ENCODE measurements at regions not wholly inside any gene's neighbourhood (a gene's known extent, or its start where the extent isn't known, plus 50 kb on each side); places are given as distances from the start of the nearest gene placed in this dataset.
"Not testable (repeated sequence)": the region's sequence is repeated elsewhere in the genome, so short reads cannot be mapped to it uniquely, and the experiment has no call there.

DNA sequence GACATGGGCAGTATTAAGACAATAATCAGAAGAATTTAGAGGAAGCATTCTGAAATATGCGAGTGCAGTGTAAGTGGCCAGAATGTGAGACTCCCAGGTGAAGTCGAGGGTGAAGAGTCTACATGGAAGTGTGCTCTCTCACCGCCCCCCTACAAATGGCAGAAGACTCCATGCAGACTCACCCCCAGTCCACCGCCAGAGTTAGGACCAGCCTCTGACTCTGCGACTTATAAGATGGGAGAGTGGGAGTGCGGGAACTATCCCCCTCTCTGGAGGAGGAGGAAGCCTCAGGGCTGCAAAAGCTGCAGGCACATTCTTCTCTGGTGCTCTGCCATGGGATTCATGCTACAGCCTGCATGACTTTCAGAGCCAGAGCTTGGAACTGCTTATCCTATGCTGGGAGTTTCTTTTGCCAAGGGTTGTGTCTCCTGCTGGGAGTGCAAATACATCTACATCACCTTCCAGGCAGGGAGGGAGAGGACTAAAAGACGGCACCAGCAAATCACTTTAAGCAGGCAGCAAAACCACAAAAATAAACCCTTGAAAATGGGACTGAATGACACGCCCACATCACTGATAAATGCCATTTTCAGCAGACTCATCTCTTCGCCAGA, 206.7 kb upstream of the SULF2 start:
- DNase-seq = no peak

DNA sequence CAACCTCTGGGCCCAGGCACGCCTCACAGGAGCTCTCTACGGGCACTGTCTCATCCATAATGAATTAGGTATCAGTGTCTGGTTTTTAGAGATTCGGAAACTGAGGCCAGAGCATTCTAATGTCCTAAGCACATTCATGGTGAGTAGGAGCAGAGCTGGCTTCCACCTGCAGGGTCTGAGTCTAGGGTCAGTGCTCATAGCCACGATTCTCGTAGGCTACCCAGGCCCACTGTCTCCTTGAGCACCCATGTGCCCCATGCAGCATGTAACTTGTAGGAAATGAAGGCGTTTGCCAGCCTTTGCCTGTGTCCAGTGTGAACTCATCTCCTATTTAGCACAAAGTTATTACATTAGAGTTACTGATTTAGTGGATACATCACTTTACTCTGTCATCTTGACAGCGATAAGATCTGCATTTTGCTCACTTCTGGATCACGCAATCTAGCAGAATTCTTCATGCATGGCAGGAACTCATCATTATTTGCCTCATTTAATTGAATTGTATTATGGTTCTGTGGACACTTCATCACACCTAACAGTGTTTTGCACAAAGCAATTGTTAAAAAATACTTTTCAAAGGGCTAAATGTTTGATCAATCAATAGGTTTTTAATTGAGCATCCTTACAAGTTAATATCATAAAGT, 205.3 kb upstream of the SULF2 start:
- no peak for DNase-seq

DNA sequence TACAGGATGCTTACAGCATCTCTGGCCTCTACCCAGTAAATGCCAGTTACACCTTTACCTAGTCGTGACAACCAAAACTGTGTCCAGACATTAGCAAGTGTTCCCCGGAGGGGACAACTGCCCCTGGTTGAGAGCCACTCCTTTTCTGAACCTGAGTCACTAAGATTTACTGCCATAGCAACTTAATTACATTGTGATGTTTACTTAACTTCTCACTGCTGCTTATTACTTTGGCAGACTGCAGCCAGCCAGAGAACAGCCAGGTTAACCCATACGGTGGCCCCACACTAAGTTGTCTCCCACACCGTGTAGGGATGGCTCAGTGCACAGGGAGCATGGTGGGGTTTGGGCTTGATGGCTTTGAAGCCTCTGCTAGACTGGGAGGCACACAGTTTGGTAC, 204.7 kb upstream of the SULF2 start:
- no peak for DNase-seq

DNA sequence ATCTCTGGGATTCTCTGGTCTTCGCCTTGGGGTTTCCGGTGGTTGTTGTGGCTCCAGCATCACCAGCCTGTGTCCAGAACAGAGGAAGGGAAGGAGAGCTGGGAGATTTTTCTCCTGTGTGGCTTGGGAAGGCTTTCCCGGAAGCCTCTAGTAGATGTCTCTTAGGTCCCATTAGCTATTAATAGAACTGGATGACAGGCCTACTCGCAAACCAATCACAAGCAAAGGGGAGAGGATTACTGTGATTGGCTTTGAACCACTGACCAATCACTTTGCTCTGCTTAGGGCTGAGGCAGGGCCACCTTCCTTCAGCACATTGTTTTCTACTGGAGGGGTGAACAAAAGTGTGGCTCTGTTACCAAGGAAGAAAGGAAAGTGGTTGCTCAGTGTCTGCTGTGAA, 203.4 kb upstream of the SULF2 start:
- no peak for DNase-seq

DNA sequence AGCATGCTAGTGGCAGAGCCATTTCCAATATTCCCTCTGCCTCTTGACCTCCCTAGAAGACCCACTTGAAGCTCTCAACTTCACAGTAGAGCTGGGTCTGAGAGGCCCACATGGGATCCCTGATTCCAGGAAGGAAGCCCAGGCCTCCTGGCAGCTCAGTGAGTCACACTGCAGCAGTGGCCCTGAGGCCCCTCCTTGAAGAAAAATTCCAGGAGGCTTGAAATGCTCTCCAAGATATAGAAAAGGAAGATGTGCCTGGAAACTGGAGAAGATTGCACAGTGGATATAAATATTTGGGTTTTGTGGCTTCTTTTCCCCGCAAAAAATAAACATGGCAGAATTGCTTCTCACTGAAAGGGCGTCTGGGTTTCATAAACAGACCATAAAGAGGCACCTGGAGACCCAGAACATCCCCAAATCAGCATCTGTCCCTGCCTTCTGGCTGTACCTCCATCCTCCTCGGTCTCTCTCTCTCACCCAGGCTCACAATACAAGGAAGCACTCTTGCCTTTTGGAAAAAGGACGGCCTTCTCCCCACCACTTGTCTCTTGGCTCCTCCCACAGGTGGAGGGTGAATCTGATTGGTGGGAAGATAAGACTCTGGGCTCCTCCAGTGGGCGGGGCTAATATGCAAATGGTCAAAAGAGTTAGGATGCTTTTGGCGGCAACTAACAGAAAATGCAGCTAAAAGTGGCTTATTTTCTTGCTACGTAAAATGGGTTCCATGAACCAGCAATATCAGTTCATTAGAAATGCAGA, 200.0 kb upstream of the SULF2 start:
- DNase-seq = no peak

DNA sequence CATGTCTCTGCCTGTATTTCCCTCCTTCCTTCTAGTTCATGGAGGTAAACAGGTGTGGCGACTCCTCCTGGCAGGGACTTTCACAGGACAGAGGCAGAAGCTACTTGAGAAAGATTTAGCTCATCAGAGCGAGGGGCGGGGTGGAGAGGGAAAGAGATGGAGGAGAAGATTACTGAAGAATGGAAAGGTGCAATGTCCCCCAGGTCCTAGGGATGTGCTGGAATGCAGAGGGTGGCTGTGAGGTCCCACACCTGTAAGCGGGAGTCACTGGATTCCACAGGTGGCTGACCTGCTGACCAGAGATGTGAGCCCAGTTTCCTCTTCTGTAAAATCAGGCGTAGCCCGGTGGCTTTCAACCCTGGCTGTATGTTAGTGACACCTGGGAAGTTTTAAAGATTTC, 199.2 kb upstream of the SULF2 start:
- no peak for DNase-seq

DNA sequence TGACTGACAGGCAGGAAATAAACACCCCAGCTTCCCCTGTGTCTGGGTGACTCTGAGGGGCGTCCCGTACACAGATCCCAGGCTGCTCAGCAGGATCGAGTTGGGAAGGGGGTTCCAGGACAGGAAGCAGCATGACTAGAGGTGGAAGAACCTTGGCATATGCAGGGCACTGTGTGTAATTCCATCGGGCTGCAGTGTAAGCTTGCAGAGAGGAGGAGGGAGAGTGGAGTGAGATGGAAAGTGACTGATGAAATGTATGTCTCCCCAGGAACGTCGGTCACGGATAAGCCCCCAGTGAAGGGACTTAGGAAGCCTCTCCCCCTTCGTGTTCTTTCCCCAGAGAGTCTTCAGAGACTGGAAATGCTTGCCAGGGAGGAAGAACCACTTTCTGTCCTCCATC, 198.4 kb upstream of the SULF2 start:
- DNase-seq = not testable (repeated sequence)

DNA sequence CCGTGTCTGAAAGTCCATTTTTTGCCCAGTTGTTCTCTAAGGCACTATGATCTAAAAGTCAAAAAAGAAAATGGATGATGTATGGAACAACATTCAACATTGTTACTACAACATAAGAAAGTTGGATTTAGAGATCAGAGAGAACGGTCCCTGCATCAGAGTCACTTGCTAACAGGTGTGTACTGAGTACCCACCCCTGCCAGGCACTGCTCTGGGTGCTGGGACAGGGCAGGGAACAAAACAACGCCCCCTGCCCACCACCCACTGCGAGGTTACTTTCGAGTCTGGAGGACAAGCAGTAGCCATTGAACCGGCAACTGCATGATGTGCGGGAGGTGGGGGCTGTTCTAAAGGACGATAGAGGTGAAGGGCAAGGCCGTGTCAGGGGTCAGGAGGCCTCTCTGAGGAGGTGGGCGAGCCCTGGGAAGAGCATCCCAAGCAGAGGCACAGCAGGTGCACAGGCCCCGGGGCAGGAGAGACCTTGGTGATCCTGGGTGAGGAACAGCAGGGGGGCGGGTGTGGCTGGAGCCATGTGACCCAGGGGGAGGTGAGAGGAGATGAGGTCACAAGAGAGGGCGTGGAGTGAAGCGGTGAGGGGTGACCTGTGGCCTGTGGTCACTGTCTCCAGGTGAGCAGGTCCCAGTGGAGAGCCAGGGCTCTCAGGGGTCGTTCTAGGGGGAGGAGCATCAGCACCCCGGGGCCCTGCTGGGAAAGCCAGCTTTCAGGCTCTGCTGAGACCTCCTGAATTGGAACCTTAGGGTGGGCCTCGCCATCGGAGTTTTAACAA, 197.5 kb upstream of the SULF2 start:
- no peak for DNase-seq

DNA sequence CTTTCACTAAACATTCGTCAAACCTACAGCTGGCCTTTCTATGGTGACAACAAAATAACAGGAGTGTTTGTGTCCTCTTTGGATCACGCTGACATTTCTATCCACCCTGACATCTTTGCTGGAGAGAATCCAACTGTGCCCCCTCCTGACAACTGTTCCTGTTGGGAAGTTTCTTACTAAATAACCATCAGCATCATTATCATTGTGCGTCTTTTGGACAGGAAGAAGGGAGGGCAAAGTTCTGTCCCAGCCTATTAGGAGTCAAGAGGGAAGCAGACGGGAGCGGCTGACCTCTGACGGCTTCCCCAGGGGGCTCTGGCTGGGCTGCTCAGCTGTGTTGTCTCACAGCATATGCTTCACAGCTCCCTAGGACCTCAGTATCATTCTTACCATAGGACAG, 195.9 kb upstream of the SULF2 start:
- no peak for DNase-seq

DNA sequence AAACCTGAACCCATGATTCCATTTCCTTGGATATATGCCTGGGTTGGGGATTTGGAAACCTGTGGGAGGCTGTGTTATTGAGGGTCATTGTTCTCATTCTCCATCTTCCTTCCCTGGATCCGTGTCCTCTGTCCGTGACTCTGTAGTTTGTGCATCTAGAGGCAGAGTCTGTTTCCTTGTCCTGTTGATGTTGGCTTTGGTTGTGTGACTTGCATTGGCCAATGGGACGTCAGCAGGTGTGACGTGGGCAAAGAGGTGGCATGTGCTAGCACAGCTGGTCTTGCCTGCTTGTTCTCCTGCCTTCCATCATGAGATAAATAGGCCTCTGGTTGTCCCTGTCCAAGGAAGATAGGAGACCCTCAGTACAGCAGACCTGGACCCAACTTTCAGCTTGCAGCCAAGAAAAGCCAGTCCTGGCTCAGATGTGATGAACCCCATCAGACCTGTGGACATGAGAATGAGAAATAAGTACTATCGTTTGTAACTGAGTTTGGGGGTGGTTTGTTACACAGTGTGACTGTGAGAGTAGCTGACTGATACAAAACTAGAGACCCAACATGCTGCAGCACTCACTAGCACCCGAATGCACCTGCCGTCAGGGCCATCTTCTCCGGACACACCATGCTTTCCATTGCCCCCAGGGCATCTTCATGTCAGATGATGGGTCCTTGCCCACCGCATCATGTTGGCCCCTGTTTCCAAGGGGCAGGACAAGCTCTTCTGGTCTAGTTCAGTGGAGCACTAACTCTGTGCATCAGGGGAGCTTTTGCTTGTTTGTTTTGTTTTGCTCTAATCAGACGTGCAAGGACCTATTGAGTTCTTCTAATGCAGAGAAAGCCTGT, 195.3 kb upstream of the SULF2 start:
- DNase-seq = no peak

DNA sequence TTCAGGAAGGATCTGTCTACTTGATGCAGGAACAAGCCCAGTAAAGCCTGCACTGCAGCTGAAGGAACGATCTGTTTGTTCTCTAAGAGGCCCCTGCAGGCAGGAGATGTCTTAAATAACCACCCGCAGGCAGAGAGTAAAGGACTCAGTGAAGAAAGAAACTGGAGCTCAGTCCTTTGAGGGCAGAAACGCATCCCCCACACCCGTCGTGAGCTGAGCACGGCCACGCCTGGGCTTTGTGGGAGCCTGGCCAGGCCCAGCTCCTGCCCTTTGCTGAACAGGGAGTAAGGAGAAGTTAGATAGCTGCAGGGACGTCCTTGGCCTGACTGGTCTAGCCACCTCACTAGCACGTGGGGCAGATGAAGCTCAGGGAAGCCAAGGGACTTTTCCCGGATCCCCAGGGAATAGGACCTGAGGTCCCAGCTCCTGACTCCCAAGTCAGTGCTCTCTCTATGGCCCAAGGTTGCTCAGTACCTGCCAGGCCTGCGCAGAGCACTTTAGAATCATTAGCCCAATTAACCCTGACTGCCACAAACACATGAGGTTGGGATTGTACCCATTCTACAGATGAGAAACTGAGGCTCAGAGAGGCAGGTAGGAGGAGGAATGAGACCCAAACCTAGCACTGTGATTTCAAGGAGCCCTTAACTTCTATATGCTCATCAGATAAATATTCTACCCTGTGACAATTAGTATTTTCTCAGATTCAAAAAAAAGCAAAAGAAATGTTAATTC, 194.2 kb upstream of the SULF2 start:
- not testable (repeated sequence) for DNase-seq

DNA sequence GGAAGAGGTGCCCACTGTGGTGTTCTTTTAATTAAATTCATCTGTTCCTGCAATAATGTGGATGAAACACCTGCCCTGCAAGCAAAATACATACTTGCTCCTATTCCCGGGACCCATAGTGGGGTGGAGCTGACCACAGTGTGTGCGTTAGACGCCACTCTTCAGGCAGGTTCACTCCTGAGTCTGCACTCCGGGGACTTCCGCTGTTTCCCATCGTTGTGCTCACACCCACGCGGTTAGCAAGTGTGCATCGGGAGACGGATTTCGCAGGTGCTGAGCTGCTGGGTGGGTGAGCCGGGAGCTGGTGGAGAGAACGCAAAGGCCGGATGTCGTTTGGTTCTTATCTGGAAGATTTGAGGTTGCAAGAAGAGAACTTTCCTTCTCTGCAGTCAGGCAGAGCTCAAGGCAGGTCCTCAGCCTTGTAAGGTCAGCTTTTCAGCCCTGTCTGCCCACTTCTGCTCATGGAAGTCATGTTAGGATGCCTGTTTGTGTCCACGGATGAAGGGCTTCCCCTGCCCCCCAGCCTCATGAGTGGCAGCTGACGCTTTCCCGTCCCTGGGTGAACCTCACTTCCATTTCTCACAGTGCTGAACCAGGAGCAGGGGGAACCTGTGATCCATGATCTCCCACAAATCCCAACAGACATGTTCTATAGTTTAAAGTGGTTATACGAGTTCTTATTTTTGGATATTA, 193.3 kb upstream of the SULF2 start:
- DNase-seq = not testable (repeated sequence)

DNA sequence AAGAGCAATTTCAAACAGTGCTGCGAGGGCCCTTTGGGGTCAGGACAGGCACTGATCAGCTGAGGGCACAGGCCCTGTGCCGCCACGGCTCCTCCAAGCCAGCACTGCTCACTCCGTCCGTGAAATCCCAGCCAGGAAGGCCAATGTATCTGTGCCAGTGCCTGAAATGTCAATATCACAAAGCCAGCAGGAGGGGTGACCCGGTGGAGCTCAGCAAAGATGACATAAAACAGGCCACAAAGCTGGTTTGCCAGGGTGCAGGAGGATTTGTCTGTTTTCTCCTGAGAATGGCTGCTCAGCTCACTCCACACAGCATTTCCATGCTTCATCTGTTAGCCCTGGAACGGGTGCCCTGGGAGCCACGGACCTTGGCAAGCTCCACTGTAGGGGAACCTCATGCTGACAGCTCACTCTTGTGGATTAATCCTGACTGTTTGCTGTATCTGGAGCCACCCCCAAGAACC, 192.5 kb upstream of the SULF2 start:
- not testable (repeated sequence) for DNase-seq

DNA sequence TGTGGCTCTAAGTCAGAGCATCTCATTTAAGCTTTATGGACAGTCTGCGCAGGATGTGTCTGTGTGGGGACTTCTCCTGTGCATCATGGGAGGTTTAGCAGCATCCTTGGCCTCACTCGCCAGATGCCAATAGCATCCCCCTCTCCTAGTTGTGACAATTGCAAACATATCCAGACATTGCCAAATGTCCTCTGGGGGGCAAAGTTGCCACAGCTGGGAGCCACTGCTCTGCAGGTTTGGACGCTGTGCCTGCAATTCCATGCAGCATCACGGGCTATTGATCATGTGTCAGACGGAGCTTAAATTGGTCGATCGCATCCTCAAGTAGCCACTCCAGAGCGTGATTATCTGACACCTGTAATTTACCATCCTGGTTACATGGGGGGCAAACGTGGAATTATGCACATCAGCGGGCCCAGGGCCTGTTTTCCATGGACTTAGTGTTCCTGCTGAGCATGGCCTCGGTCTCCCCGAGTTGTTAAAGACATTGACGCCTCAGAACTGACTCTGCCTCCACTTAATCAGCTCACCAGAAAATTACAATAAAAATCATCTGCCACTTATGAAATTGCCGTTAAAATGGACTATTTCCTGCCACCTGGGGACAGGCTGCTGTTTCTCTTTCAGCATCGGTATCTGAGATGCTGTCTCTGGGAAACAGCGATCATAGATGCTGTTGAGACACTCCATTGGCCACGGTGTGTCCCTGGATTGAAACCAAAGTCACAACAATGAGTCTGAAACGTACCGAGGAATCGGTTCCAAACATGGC, 191.9 kb upstream of the SULF2 start:
- DNase-seq = not testable (repeated sequence)

DNA sequence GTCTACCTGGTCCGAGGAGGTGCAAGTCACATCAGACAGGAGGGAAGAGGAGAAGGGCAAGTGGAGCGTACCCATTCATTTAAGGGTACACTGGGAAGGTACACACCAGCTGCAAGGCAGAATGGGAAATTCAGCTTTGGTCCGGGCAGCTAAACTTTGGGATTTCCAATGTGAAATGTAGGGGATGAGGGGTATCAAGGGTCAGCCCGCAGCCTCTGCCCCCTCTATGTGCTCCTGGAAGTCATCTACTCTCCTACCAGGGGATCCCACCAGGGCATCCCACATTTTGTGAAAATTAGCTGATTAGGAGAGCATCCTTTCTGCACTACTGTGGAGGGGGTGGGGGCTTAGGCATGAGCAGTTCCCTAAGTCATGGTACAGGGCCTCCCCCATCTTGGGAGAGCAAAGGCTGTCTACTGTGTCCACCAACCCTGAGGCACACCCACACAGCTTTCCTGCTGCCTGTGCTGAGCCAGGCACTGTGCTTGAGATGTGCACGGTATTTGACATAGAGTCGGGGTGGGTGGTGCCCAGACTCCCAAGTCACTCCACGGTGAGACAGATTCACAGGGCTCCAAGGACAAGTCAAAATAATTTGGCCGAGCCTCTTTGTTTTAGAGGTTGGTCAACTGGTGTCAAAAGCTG, 189.1 kb upstream of the SULF2 start:
- DNase-seq = no peak

DNA sequence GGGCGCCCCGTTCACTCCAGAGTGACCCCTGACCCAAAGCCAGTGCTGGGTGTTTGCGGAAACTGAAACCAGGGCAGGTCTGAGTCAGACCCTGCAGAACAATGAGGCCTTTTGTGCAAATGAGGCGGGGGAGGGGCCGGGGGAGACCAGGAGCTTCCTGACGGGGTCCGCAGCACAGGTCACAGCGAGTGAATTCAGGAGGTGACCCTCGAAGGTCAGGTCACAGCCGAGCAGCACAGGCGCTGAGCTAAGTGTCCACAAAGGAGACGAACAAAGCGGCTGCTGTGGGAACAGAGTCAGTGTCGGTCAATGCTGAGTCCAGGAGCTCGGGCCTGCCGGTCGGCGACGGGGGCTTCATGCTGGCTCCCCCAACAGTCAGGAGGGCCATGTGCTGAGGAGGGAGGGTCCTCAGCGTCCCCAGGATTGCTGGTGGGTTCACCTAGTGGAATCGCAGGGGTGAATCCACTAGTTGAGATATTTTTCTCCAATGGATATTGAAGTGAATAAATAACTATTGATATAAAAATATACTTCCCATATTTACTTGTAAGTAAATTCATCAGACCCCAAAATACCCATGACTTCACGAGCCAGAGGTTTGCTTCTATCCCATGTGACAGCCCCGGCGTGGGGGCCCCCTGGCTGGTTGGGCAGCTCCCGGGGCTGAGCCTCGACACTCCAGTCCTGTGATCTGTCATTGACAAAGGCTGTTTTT, 188.4 kb upstream of the SULF2 start:
- DNase-seq = no peak

DNA sequence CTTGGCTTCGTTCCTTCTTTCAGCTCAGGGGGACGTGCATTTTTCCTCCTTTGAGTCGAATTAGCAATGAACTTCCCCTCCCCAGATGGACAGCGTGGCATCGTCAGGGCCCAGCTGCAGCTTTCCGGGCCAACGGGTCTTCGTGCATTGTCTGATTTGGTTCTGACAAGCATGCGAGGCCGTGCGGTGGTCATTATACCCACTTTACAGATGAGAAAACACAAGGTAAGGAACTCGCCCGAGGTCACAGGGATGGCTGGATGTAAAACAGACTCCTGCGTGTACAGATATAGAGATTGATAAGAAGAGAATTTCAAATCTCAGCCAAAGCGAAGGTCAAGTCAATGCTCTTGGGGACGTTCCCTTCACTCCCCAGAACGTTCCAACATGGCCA, 187.6 kb upstream of the SULF2 start:
- DNase-seq = no peak

DNA sequence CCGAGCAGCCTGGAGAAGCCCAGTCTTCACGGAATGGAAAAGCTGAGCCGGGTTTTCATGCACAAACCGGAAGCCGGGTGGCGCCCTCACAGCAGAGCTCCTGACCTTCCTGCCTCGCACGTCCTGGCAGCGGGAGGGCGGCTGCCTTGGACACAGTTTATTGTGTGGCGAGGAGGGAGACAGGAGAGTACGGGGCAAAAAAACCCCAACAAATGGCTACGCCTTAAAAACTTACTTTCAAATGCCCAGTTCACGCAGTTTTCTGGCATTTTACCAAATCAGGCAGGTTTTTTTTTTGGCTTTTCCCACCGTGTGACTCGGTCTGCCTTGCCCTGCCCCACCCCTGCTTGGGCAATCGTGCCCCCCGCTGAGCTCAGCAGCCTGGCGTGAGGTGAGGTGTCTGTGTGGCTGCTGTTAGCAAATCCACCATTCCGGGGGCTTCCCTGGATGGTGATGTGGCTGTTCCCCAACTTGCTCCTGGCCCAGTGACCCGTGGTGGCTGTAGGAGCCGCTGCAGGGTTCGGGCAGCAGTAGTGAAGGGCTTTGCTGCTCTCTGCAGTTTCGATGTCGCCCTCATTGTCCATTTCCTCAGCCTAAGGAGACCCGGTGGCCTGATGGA, 187.1 kb upstream of the SULF2 start:
- DNase-seq = not testable (repeated sequence)
